DMS 273 (cell line): ENCODE measurements at regions not wholly inside any gene's neighbourhood (a gene's known extent, or its start where the extent isn't known, plus 50 kb on each side); places are given as distances from the start of the nearest gene placed in this dataset.

Experiments
- DNase-seq: peaks from one replicate; lab custom pipeline; 2025; ENCODE audit not compliant: unreplicated experiment; lab: John Stamatoyannopoulos, UW

GRCh38 chr14:58697930-58698642 lies 60.3 kb downstream of the DACT1 start:
- no peak for DNase-seq

DNA sequence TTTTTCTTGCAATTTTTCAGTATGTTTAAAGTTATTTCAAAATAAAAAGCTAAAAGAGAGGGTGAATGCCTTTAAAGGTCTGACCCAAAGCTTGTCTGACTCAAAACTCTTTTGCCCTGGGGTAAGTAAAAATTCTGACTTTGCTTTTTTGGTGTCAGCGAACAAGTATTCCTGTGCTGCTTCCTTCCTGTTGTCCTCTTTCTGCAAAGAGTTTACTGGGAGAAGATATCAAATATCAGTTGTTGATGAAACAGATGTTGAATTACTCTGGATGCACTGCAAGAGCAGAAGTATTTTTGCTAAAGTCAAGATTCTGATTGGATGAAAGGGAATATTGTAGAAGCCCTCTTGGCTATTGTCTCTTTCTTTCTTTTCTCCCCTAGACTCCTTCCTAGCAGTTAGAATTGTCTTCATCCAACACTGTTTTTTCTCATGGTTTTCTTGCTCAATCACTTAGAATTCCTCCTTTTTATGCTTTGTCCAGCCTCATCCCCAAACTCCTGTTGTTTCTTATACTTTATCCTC lies 62.0 kb downstream of the DACT1 start:
- peak; percentile 27 for DNase-seq

DNA sequence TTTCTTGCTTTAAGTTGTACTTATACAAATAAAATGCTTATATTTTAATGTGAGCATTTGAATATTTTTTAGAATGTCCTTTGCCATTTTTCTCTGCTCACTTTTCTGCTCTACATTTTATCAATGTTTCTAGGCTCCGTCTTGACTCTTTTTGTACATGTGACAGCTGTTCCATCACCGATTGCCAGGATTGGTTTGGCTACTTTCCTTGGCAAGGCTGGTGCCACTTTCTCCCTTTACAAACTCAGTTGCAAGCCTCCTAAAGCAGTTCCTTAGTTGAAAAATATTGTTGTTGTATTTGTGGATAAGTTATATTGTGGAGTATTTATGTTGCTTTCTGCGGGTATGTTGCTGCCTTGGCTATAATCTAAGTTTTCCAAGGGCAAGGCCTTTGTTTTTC lies 63.4 kb downstream of the DACT1 start:
- DNase-seq: peak; percentile 68

DNA sequence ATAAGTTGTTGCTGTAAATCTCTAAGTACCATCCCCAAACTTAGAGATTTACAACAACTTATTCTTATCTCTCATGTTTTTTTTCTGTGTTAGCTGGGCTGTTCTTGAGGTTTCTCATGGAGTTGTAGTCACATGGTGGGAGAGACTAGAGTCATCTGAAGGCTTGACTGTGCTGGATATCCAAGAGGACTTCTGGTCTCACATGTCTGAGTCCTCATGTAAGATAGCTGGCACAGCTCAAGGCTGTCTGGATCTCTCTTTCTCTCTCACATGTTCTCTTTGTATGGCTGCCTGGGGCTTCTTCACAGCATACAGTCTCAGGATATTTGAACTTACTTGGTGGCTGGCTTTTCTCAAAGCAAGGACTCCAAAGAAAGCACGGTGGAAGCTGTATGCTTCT lies 63.8 kb downstream of the DACT1 start:
- DNase-seq: peak; percentile 13

GRCh38 chr14:58702441-58703160 lies 64.8 kb downstream of the DACT1 start:
- DNase-seq: no peak

DNA sequence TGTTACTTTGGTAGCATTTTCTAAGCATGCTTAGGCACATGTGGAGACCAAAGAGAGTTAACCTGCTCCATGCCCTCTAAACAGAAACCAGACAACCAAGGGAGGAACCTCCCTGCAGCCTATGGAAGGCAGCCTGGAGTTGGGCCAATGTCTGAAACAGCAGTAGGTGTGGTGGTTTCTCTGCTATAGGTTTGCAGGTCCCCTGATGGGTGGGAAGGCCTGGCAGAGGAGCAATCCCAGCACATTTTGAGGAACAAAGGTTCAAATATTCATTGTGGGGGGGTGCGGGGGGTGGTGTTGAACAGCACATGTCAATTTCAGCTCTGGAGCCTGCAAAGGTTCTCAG lies 65.4 kb downstream of the DACT1 start:
- peak; percentile 19 for DNase-seq

DNA sequence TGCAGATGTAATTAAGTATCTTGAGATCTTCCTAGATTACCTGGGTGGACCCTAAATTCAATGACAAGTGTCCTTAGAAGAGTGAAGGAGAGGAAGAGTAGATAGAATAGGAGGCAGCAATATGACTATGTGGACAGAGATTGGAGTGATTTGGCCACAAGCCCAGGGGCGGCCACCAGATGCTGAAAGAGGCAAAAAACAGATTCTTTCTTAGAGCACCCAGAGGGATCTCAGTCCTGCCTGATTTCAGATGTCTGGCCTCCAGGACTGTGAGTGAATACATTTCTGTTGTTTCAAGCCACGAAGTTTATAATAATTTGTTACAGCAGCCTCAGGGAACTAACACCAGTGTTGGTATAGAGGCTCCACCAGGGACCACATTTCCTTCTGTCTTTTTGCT lies 67.3 kb downstream of the DACT1 start:
- DNase-seq: peak; percentile 47

DNA sequence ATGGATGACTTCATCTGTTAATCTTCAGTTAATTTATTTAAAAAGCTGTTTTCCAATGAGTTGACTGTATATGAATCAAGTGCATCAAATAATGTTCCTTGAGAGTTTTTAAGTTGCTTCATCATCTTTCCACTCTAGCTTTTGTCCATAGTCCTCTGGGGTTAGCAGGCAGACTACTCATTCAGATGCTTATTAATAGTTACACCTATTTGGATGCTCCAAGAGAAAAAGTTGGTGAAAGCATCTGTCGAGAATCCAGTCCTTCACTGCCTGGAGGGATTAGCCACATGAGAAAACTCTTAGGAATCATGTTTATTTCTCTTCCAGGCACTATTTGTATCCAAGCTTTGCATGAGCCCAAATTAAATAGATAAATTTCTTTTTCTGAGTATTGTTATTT lies 70.2 kb downstream of the DACT1 start:
- no peak for DNase-seq

DNA sequence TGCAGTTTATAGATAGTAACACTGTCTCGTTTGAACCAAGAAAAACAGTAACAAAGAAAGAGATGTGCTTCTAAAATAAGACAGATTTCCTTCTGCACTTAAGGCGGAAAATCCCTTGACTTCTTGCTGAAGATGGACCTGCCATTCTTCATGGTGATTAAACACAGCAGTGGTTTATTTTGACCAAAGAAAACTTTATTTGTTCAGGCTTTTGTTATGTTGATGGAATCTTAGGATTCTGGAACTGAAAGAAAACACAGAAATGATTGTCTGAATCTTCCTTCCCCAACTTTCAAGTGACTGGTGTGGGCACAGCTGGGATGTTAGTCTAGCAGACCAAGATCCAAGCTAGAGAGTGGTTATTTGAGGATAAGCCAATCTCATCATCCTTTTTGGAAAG lies 72.2 kb downstream of the DACT1 start:
- DNase-seq: no peak

- no peak for DNase-seq
Observed at GRCh38 chr14:58711382-58711781, 73.6 kb downstream of the DACT1 start.

DNA sequence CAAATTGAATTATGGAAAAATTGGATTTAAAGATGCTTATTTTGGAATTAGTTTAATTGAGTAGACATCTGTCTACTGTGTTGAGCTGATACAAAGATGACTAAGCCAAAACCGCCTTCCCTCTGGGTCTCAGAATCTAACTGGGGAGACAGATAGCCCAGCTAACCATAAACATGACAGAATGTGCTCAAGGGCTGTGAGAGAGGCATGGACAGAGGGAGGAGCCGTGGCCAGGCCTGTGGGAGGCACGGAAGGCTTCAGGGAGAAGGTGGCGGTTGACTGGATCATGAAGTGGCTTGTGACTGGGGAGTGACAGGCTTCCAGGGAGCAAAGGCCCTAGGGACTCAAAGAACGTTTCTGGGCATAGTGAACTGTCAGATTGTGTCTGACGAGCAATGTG lies 74.6 kb downstream of the DACT1 start:
- DNase-seq: no peak

GRCh38 chr14:58713677-58714076 lies 75.9 kb downstream of the DACT1 start:
- no peak for DNase-seq

GRCh38 chr14:58716706-58717105 lies 78.9 kb downstream of the DACT1 start:
- DNase-seq: no peak

DNA sequence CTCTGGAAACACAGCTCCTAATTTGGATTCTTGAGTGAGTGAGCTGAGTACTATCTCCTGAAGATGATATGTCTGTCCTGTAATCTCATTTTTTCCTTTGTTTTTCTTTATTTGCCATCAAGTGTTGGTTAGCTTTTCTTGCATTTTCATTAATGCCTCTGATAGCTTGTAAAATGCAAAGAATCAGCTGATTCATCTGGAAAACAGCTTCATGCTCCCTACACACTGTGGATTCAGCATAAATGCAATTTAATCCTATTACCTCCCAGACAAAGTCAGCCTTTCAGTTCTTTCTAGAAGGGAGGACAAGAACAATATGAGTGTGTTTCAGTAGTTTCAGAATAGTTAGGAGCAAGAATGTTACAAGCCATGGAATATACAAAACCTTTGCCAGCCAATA lies 79.4 kb downstream of the DACT1 start:
- no peak for DNase-seq

- no peak for DNase-seq
Observed at GRCh38 chr14:58717813-58718212, 80.1 kb downstream of the DACT1 start.

DNA sequence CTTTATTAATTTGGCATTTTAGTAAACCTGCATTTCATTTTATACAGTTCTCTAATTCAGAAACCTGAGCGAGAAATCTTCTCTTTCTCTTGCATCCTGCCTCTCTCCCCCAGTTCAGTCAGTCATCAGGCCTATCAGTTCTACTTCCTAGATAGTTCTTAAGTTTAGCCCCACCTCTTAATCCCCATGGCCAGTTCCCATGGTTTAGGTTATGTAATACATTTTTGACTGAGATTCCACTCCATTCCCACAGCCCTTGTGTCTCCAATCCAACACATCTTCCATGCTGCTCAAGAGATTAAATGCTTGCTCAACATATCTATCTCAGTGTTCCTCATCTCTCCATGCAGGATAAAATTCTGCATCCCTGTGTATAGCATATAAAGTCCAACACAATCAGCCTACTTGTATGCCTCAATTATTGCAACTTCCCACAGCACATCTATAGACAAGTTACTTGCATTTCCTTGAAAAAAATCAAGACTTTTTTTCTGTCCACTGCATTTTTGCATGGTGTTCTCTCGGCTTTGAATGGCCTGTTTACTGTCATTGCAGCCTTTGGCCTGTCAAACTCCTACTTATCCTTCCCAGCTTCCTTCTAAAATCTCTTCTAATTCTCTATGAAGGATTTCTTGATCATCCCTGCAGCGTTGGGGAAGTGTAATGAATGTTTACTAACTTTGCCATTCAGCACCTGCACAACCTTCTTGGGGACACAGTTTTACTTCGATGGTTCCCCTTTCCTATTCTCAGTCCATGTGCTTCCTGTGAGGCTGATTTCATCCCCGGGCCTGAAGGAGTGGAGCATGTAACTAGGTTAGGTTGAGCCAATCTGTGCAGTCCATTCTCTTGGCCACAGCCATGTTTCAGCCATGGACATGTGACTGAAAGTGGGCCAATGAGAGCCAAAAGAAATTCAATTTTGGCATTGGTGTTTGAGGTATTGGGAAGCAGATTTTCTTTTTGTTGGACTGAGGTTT lies 80.8 kb downstream of the DACT1 start:
- no peak for DNase-seq

- no peak for DNase-seq
Observed at GRCh38 chr14:58721723-58722122, 84.0 kb downstream of the DACT1 start.

- DNase-seq: no peak
Observed at GRCh38 chr14:58722441-58722840, 84.7 kb downstream of the DACT1 start.

DNA sequence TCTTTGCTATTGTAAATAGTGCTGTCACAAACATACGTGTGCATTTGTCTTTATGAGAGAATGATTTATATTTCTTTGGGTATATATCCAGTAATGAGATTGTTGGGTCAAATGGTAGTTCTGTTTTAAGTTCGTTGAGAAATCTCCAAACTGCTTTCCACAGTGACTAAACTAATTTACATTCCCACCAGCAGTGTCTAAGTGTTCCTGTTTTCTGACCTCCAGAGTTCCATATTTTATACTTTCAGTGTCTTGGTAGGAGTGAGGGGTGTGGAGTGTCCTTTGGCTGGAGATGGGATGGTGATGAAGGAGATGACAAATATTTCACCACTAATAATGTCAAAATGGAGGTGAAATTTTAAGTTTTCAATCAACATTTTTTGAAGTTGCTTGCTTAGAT lies 86.4 kb downstream of the DACT1 start:
- DNase-seq: no peak

- DNase-seq: no peak
Observed at GRCh38 chr14:58724702-58725101, 86.9 kb downstream of the DACT1 start.

GRCh38 chr14:58725226-58725625 lies 87.5 kb downstream of the DACT1 start:
- no peak for DNase-seq
